Erythroblast (primary cell): ENCODE measurements at regions not wholly inside any gene's neighbourhood (a gene's known extent, or its start where the extent isn't known, plus 50 kb on each side); places are given as distances from the start of the nearest gene placed in this dataset.

Experiments used
- DNase-seq, 2 experiments: peaks; one replicate each; lab custom pipeline; 2025; lab: John Stamatoyannopoulos, UW
- GATA1 ChIP-seq: IDR thresholded peaks from 2 replicates; pipeline ENCODE4 v1.6.1; 2011; ENCODE audit warnings: low read depth, mild to moderate bottlenecking, control low read depth, low read length, moderate library complexity
- POLR2A ChIP-seq: IDR thresholded peaks from 2 replicates; pipeline ENCODE4 v1.6.1; 2011; ENCODE audit warnings: mild to moderate bottlenecking, low read length

DNA sequence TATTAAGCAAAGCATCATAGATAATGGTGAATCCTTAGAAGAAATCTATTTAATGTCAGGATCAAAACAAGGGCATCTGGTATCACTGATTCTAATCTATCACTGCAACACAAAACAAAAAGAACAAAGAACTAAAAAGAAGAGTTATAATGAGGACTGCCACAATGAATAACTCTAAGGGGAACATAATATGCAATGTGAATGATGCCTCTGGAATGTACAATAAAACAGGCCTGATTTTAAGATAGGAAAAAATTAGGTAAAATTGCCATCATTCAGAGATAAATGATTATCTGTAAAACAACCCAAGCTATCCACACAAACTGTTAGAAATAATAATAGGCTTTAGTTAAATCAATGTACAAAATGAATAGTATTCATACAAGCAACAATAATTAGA is 936.7 kb upstream of the CITED2 start:
- DNase-seq = no peak
- TF ChIP-seq GATA1 (no peak), POLR2A (no peak)

DNA sequence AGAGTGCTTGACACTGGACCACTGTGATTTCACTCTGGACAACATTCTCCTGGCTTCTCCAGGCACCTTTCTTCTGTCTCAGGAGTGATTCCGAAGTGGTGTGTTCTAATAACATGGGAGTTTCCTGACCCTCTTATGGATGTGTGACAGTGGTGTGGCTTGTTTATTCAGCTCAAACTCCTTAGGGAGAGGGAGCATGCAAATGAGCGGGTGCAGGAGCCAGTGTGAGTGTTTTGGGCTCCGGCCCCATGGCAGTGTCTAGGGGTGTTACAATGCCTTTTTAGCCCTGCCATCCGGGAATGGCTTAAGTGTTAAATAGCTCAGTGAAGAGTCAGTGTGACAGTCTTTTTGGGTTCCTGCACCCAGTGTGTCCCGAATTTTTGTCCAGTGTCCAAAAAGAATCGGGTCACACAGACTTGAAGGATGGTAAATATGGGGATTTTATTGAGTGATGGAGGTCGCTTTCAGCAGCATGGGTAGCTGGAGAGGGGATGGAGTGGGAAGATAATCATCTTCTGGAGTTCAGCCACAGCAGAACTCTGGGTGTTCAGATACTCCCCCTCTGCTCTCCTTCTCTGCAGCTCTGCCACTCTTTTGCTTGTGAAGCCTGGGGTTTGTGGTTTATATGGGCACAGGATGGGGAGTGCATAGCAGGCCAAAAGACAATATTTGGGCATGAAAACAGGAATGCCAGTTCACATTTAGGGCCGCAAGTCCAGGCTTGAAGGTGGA is 928.9 kb upstream of the CITED2 start:
- no peak for DNase-seq

DNA sequence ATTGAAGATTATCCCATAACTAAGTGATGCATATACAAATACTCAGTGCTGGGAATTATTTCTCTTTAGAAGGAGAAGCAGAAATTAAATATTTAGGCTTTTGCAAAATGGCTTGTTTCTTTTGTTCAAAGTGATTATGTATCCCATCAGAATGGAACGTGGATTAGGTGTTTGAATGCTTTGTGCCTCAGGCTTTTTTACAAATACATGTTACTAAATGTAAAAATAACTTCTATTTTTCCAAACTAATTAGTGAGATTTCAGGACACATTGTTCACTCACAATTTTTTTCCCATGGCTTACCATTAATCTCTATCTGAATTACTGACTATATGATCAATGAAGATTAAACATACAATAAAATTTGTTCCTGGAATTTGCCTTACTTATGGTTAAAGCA is 925.9 kb upstream of the CITED2 start:
- TF ChIP-seq GATA1 (no peak), POLR2A (no peak)
- no peak for DNase-seq

More for the DNA sequence above, 928.9 kb upstream of the CITED2 start:
- TF ChIP-seq GATA1 (no peak), POLR2A (no peak)

DNA sequence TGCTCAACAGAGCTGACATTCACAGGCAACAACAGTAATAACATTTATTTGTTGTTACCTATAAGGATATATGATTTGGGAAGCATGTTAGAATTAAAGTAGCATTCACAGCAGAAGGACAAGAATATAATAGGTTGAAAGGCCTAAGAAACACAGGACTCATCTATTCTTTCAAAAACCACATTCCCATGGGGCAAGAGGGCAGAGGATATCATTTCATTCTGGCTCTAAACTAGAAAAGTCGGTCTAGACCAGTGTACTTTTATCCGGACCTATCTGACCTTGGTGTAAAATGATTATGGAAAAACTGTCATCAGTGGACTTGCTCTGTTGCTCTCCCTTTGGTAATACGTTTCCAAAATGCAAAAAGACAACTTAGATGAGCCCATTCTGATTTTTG is 914.7 kb upstream of the CITED2 start:
- DNase-seq = no peak
- TF ChIP-seq GATA1 (no peak), POLR2A (no peak)

DNA sequence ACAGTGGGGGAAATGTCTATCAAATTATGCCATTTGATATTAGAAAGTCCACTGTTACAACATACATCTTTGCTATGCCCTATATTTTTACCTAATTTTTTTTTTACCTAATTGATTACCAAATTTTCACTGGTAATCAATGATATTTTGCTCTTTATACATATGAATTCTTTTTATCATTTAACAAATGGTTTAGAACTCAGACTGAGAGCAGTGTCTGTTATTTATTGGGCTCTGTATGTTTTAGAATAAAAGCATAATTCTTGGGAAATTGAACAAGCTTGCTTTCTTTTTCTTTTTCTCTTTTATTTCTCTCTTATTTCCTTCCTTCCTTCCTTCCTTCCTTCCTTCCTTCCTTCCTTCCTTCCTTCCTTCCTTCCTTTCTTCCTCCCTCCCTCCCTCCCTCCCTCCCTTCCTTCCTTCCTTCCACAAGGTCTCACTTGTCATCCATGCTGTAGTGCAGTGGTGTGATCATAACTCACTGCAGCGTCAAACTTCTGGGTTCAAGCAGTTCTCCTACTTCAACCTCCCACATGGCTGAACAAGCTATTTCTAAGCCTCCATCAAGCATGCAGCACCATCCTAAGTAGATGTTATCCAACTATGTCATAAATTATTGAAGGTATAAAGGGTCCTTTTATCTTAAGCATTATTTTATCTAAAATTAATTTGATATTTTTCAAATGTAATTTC is 911.7 kb upstream of the CITED2 start:
- no peak for DNase-seq
- TF ChIP-seq POLR2A (no peak), GATA1 (no peak)

DNA sequence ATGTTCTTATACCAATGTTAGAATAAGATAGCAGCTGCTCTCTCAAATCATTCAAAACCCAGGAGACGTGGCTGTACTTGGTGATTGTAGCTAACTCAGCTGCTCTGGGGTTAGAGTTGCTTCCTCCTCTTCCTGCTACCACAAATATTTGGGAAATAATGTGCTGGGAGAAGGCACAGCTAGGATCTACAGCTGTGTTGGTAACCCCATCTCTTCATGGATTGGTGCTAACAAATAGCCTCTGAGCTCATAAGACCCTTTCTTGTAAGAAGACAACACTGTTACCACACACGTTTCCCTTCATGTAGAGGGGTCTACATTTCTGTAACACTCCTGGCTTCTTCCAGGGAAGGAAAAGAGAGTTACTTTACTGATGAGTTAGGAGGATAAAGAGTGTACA is 911.0 kb upstream of the CITED2 start:
- TF ChIP-seq POLR2A = no peak
- TF ChIP-seq GATA1 = no peak
- DNase-seq = no peak

DNA sequence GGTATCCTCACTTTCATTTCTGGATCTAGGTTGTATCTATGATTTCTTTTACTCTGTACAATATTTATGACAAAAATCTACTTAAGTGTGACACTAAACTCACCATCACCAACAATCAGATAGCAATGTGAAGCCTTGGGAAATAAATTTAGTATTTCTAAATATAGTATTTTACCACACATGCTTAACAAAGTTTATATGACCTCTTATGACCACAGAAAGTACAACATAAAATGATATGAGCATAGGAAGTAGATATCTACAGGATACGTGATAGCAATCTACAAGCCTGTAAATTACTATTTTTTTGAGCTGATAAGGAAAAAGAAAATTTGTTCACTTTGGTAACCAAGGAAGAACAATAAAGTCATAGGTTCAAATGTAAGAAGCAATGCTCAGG is 910.4 kb upstream of the CITED2 start:
- DNase-seq = no peak
- TF ChIP-seq POLR2A (no peak), GATA1 (no peak)

DNA sequence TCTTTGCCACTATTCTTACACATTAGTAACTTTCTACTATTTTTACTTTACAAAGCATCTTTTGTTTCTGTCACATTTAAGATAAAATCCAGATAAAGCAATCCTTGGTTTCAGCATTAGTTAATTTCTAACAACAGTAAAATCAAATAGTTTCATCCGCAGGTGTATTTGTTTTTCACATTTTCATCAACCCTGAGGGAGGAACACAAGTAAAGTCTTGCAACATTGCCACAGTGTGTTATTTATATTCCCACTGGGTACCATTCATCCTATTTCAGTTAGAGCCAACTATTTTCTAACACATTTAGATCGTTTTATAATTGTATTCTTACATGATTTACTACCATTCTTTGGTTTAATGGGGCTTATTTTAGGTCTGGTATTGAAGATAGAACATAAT is 908.7 kb upstream of the CITED2 start:
- no peak for TF ChIP-seq POLR2A
- no peak for TF ChIP-seq GATA1
- DNase-seq = no peak

DNA sequence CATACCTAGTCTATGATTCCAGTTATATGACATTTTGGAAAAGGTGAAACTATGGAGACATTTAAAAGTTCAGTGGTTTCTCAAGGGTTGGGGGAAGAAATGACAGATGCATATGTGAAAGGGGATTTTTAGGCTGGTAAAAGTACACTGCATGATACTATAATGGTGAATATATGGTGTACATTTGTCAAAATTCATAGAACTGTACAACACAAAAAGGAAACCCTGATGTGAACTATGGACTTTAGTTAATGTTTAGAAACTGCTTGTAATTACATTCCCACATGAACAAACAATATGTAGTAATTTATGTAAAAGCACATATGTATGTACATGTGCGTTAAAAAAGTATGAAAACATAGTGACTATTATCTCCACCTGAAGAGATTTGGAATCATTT is 907.3 kb upstream of the CITED2 start:
- TF ChIP-seq POLR2A (no peak), GATA1 (no peak)
- DNase-seq = no peak

DNA sequence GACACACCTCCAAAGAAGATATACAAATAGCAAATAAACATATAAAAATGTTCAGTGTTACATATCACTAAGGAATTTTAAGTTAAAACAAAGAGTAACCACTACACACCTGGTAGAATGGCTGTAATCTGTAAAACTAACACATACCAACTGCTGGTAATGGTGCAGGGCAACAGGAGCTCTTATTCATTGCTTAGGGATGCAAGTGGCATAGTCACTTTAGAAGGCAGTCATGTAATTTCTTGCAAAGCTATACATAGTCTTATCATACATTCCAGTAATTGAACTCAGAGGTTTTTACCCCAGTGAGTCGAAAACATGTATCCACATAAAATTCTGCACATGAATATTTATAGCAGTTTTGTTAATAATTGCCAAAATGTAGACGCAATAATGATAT is 906.8 kb upstream of the CITED2 start:
- no peak for DNase-seq
- TF ChIP-seq GATA1 = no peak

DNA sequence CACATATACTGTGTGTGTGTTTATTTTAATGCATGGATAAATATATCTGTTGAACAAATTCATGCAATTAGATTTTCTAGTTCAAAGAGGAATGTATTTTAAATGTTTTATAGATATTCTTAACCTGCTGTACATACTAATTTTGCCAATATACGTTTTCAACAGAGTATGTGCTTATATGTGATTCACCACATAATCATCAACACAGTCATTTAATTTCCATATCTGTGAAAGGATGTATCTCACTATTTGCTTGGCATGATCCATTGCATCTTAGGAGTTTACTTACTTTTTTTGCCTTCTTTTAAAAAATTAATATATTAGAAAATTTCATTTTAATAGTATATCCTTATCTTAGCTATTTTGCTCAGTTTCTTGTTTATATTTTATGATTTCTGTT is 902.3 kb upstream of the CITED2 start:
- TF ChIP-seq GATA1 (no peak), POLR2A (no peak)
- DNase-seq = no peak

DNA sequence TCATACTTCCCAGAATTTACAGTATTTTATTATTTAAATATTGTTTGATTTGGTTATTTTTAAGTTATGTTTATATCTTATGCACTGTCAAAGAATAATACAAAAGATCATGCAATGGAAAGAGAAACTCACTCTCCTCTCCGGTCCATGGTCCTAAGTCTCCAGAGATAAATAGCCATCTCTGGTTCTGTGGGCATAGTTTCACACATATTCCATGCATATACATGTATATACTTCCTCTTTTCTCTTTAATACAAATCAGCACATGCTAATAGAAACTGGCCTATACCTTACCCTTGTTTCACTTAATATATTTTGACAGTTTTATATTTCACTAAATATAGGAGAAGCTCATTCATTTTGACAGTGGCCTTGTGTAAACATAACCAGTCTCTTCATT is 901.7 kb upstream of the CITED2 start:
- no peak for TF ChIP-seq GATA1
- no peak for TF ChIP-seq POLR2A
- no peak for DNase-seq

DNA sequence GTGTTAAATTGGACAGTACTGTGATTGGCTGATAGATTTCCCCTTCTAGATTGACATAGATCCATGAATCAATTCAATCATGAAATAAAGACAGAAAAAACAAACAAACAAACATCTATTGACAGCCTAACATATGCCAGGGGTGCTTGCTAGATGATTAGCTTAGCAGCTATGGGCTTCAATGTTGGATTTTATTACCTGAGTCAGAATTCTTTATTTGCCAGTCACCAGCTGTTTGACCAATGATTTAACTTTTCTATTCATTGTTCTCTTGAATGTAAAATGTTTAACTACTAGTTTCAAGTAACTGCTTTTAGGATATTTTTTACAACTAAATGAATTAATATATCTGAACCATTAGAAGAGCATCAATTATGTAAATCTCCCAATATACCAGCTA is 901.3 kb upstream of the CITED2 start:
- TF ChIP-seq GATA1 (no peak), POLR2A (no peak)

DNA sequence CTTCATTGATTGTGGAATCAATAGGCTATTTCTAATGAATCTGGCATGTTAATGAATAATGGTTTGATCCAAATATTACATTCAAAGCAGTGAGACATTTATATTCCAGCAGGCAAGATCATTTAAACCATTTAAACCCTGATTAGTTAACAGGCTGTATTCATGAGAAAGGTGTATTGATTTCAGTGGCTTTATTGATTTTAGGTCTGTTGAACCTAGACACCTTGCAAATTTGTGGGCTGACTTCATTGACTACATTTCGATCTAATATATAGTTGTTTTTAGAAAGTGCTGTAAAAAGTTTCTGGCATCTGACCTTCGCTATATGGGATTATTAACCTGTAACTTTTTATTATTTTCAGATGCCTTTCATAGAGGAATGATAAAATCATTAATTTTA is 900.1 kb upstream of the CITED2 start:
- TF ChIP-seq POLR2A (no peak), GATA1 (no peak)

More for the DNA sequence above, 901.3 kb upstream of the CITED2 start:
- no peak for DNase-seq

DNA sequence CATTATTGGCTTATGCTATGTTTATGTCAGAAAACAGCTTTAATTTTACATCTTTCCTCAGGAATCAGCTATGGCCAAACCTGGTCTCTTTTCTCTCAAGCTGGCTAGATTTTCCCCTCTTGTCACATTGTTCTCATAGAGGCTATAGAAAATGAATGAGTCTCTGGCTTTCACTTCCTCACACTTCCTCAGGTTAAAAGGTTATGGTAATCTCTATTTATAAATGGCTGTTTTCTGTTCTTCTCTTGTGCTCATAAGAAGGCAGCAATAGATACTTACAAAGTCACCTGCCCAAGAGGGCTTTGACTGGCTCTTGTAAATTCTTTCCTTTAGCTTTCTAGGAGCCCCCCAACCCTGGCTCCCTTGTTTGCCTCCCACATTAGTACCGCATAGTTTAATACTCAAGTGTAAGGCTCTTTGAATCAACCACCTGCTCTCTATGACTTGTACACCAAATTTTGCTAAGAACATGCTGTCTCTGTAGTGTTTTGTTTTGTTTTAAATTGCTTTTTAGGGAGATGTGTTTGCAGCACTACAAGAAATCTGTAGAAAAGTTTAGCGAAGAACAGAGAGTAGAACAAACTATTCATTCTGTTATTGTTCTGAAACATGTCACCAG is 897.4 kb upstream of the CITED2 start:
- no peak for TF ChIP-seq GATA1
- DNase-seq = no peak

More for the DNA sequence above, 900.1 kb upstream of the CITED2 start:
- DNase-seq = no peak
